SU-DHL-6 (cell line): ENCODE measurements at regions not wholly inside any gene's neighbourhood (a gene's known extent, or its start where the extent isn't known, plus 50 kb on each side); places are given as distances from the start of the nearest gene placed in this dataset.

Source experiments
- H2AFZ ChIP-seq: fragments of 200-600 bp; sonication (generic); 2 replicates; pipeline ENCODE4 v1.6.1; 2014; ENCODE audit warnings: low read depth, mild to moderate bottlenecking, moderate library complexity, mixed read lengths, antibody characterized with exemption, low read length; ENCODE audit not compliant: severe bottlenecking
- H3F3A ChIP-seq: fragments of 200-600 bp; shearing (Covaris generic); 2 replicates; pipeline ENCODE4 v1.6.0; 2016; ENCODE audit warnings: antibody characterized with exemption, mild to moderate bottlenecking; ENCODE audit not compliant: insufficient read depth
- H3K27ac ChIP-seq: fragments of 200-600 bp; sonication (generic); 2 replicates; pipeline ENCODE4 v1.5.1; 2016; ENCODE audit warnings: low read depth, mild to moderate bottlenecking, low read length, moderate library complexity, mixed read lengths
- H3K27me3 ChIP-seq: fragments of 200-600 bp; sonication (generic), shearing (Covaris generic); 2 replicates; pipeline ENCODE4 v1.6.0; 2014; ENCODE audit warnings: mild to moderate bottlenecking, low read length
- H3K36me3 ChIP-seq: fragments of 200-600 bp; sonication (generic); 2 replicates; pipeline ENCODE4 v1.6.1; 2014; ENCODE audit warnings: mild to moderate bottlenecking, low read length, mixed read lengths
- H3K4me2 ChIP-seq: fragments of 300-600, 200-600 bp; shearing (Covaris generic), sonication (generic); 2 replicates; pipeline ENCODE4 v1.6.0; 2014; ENCODE audit warnings: low read length, low read depth, mild to moderate bottlenecking; ENCODE audit not compliant: poor library complexity, severe bottlenecking
- H3K4me3 ChIP-seq: fragments of 200-600 bp; sonication (generic); 2 replicates; pipeline ENCODE4 v1.5.1; 2014; ENCODE audit warnings: antibody characterized with exemption, low read length, mild to moderate bottlenecking, mixed read lengths; ENCODE audit not compliant: insufficient read depth, poor library complexity, severe bottlenecking
- H3K79me2 ChIP-seq: fragments of 200-600 bp; sonication (generic); 2 replicates; pipeline ENCODE4 v1.6.1; 2014; ENCODE audit warnings: mild to moderate bottlenecking, low read length, moderate library complexity; ENCODE audit not compliant: insufficient read depth
- H3K9ac ChIP-seq: fragments of 200-600 bp; sonication (generic); 2 replicates; pipeline ENCODE4 v1.7.0; 2014; ENCODE audit warnings: mild to moderate bottlenecking, low read length
- H3K9me2 ChIP-seq: fragments of 200-600 bp; sonication (generic); replicated peaks from 2 replicates; pipeline ENCODE4 v1.6.1; 2014; ENCODE audit warnings: low read length; ENCODE audit not compliant: insufficient read depth
- H3K9me3 ChIP-seq: fragments of 200-600 bp; sonication (generic); 2 replicates; pipeline ENCODE4 v1.6.1; 2014; ENCODE audit warnings: low read length, mixed read lengths; ENCODE audit not compliant: insufficient read depth
- H4K20me1 ChIP-seq: fragments of 200-600 bp; sonication (generic); 2 replicates; pipeline ENCODE4 v1.6.1; 2014; ENCODE audit warnings: low read depth, mild to moderate bottlenecking, antibody characterized with exemption, low read length, moderate library complexity, mixed read lengths
- CTCF ChIP-seq: fragments of 200-600 bp; sonication (generic); IDR thresholded peaks from one replicate; pipeline ENCODE4 v1.5.1; 2017; ENCODE audit warnings: antibody characterized with exemption, mild to moderate bottlenecking, low read length, moderate library complexity; ENCODE audit not compliant: insufficient read depth, poor library complexity, severe bottlenecking
- EZH2phosphoT487 ChIP-seq: fragments of 200-600 bp; sonication (generic), shearing (Covaris generic); conservative IDR thresholded peaks from 2 replicates; pipeline ENCODE4 v1.6.1; 2018; ENCODE audit warnings: mild to moderate bottlenecking, antibody characterized with exemption, low read length, moderate library complexity, mixed read lengths

- no peak overlapping the region for H3K27ac ChIP-seq
Observed at GRCh38 chr17:53630638-53631037, 192.1 kb upstream of the KIF2B start.

GRCh38 chr17:53630115-53630514 lies 192.6 kb upstream of the KIF2B start:
- no peak overlapping the region for H2AFZ ChIP-seq
- H3K9me3 ChIP-seq, result no peaks in the 10 kb centered on the region

More at GRCh38 chr17:53630638-53631037, 192.1 kb upstream of the KIF2B start:
- Histone ChIP-seq H4K20me1 (no peaks in the 10 kb centered on the region), H3K9ac (no peak overlapping the region), H3K36me3 (no peaks in the 10 kb centered on the region), H3K4me3 (no peak overlapping the region), H3K9me2 (no peaks in the 10 kb centered on the region), H3K79me2 (no peaks in the 10 kb centered on the region), H3F3A (no peaks in the 10 kb centered on the region), H3K9me3 (no peaks in the 10 kb centered on the region), H3K27me3 (no peaks in the 10 kb centered on the region), H2AFZ (no peak overlapping the region), H3K4me2 (no peak overlapping the region)
- TF ChIP-seq CTCF (no peak), EZH2phosphoT487 (no peak)

GRCh38 chr17:53629188-53629587 lies 193.5 kb upstream of the KIF2B start:
- Histone ChIP-seq H3K79me2 (no peaks in the 10 kb centered on the region), H3K27me3 (no peaks in the 10 kb centered on the region), H4K20me1 (no peaks in the 10 kb centered on the region), H3K4me3 (no peak overlapping the region), H3K9me3 (no peaks in the 10 kb centered on the region), H2AFZ (no peak overlapping the region), H3K4me2 (no peak overlapping the region), H3K27ac (no peak overlapping the region), H3K9me2 (no peaks in the 10 kb centered on the region), H3K9ac (no peak overlapping the region), H3F3A (no peaks in the 10 kb centered on the region), H3K36me3 (no peaks in the 10 kb centered on the region)
- TF ChIP-seq EZH2phosphoT487, result no peak
- TF ChIP-seq CTCF, result no peak

More at GRCh38 chr17:53630115-53630514, 192.6 kb upstream of the KIF2B start:
- H3K27me3 ChIP-seq, result no peaks in the 10 kb centered on the region
- no peak overlapping the region for H3K9ac ChIP-seq
- no peak overlapping the region for H3K4me3 ChIP-seq
- no peaks in the 10 kb centered on the region for H3F3A ChIP-seq
- no peak overlapping the region for H3K4me2 ChIP-seq
- H3K27ac ChIP-seq, result no peak overlapping the region
- H3K79me2 ChIP-seq, result no peaks in the 10 kb centered on the region
- no peaks in the 10 kb centered on the region for H4K20me1 ChIP-seq
- H3K36me3 ChIP-seq, result no peaks in the 10 kb centered on the region
- TF ChIP-seq CTCF (no peak), EZH2phosphoT487 (no peak)
- no peaks in the 10 kb centered on the region for H3K9me2 ChIP-seq
